CD14-positive monocyte (primary cell): ENCODE measurements at regions not wholly inside any gene's neighbourhood (a gene's known extent, or its start where the extent isn't known, plus 50 kb on each side); places are given as distances from the start of the nearest gene placed in this dataset.

Source experiments
- DNase-seq, 3 donors: peaks; one replicate each; pipeline ENCODE4 v3.0.0-alpha.2; 2011 to 2022
- H2AFZ ChIP-seq: 2 replicates; pipeline ENCODE4 v1.6.0; 2012; ENCODE audit warnings: mild to moderate bottlenecking, low read depth, low read length, inconsistent platforms; ENCODE audit not compliant: insufficient read depth, poor library complexity, severe bottlenecking
- H3K27ac ChIP-seq, 2 donors: 1 replicate in 1 of 2; 2 replicates in 1 of 2; pipeline ENCODE4 v1.5.1; 2012 to 2013; ENCODE audit warnings: low read length in 2 of 2, control low read depth in 1 of 2, inconsistent platforms in 1 of 2, low read depth in 1 of 2, mild to moderate bottlenecking in 1 of 2
- H3K27me3 ChIP-seq, 2 donors: one replicate each; pipeline versions ENCODE4 v1.6.0 to v1.6.1; 2011 to 2013; ENCODE audit warnings: low read length in 2 of 2; ENCODE audit not compliant: control insufficient read depth in 2 of 2, insufficient read depth in 2 of 2
- H3K36me3 ChIP-seq, 2 donors: replicated peaks in 1 of 2; 1 replicate in 1 of 2; 2 replicates in 1 of 2; pipeline versions ENCODE4 v1.5.1 to v1.6.1; 2012 to 2013; ENCODE audit warnings: low read length in 2 of 2, control low read depth in 1 of 2, inconsistent platforms in 1 of 2, mild to moderate bottlenecking in 1 of 2; ENCODE audit not compliant: insufficient read depth in 2 of 2, control insufficient read depth in 1 of 2
- H3K4me1 ChIP-seq, 2 donors: 1 replicate in 1 of 2; 2 replicates in 1 of 2; pipeline versions ENCODE4 v1.5.1 to v1.6.1; 2012 to 2013; ENCODE audit warnings: low read length in 2 of 2, control low read depth in 1 of 2, inconsistent platforms in 1 of 2, mild to moderate bottlenecking in 1 of 2, moderate library complexity in 1 of 2; ENCODE audit not compliant: insufficient read depth in 2 of 2, control insufficient read depth in 1 of 2
- H3K4me2 ChIP-seq: replicated peaks from 2 replicates; pipeline ENCODE3; 2012; ENCODE audit warnings: low read length, moderate library complexity, mild to moderate bottlenecking; ENCODE audit not compliant: poor library complexity, severe bottlenecking; ENCODE audit errors: extremely low read depth
- H3K4me3 ChIP-seq, 3 experiments: fragments of 200-600 bp in 1 of 3; sonication (generic) in 1 of 3; replicated peaks in 1 of 3; 1 replicate in 2 of 3; 2 replicates in 1 of 3; pipeline ENCODE4 v1.5.1; 2011 to 2013; ENCODE audit warnings: low read length in 3 of 3, mild to moderate bottlenecking in 3 of 3, control low read depth in 2 of 3, low read depth in 2 of 3, inconsistent platforms in 1 of 3, moderate library complexity in 1 of 3
- H3K79me2 ChIP-seq: 2 replicates; pipeline ENCODE4 v1.6.0; 2012; ENCODE audit warnings: mild to moderate bottlenecking, control low read depth, inconsistent platforms, low read length, moderate library complexity; ENCODE audit not compliant: insufficient read depth
- H3K9ac ChIP-seq: 2 replicates; pipeline ENCODE4 v1.6.0; 2017; ENCODE audit warnings: low read length, mild to moderate bottlenecking; ENCODE audit not compliant: insufficient read depth, poor library complexity, severe bottlenecking
- H3K9me3 ChIP-seq, 2 donors: replicated peaks in 1 of 2; 1 replicate in 1 of 2; 2 replicates in 1 of 2; pipeline versions ENCODE4 v1.5.1 to v1.6.1; 2012 to 2013; ENCODE audit warnings: low read length in 2 of 2, control low read depth in 1 of 2; ENCODE audit not compliant: control insufficient read depth in 1 of 2, insufficient read depth in 1 of 2
- H4K20me1 ChIP-seq: 2 replicates; pipeline ENCODE4 v1.6.0; 2012; ENCODE audit warnings: mild to moderate bottlenecking, low read length, control low read depth, moderate library complexity; ENCODE audit not compliant: insufficient read depth
- H3K27ac Mint-ChIP-seq, 7 donors: one replicate each; pipeline ENCODE4 v1.8.0; 2020; ENCODE audit warnings: mild to moderate bottlenecking in 7 of 7, mixed read lengths in 7 of 7, moderate library complexity in 6 of 7, inconsistent platforms in 2 of 7
- H3K27me3 Mint-ChIP-seq, 3 donors: one replicate each; pipeline ENCODE4 v1.8.0; 2021 to 2022; ENCODE audit warnings: low read depth in 3 of 3, mild to moderate bottlenecking in 3 of 3, mixed read lengths in 3 of 3, moderate library complexity in 3 of 3, inconsistent platforms in 1 of 3
- H3K36me3 Mint-ChIP-seq, 2 donors: one replicate each; pipeline ENCODE4 v1.8.0; 2020; ENCODE audit warnings: mixed read lengths in 2 of 2, inconsistent platforms in 1 of 2, mild to moderate bottlenecking in 1 of 2
- H3K4me1 Mint-ChIP-seq: one replicate; pipeline ENCODE4 v1.8.0; 2020; ENCODE audit warnings: mild to moderate bottlenecking, mixed read lengths
- H3K4me3 Mint-ChIP-seq, 2 donors: one replicate each; pipeline ENCODE4 v1.8.0; 2020; ENCODE audit warnings: mild to moderate bottlenecking in 2 of 2, mixed read lengths in 2 of 2, moderate library complexity in 1 of 2
- H3K9me3 Mint-ChIP-seq, 7 donors: one replicate each; pipeline ENCODE4 v1.8.0; 2020 to 2022; ENCODE audit warnings: mixed read lengths in 7 of 7, mild to moderate bottlenecking in 6 of 7, moderate library complexity in 6 of 7, inconsistent platforms in 2 of 7
- CTCF ChIP-seq: fragments of 200-600 bp; IDR thresholded peaks from one replicate; pipeline ENCODE4 v1.8.0; 2022; ENCODE audit warnings: antibody characterized with exemption, mild to moderate bottlenecking
- WGBS: methylation state at CpG from one replicate; pipeline ENCODE4 v1.1.5; 2013; ENCODE audit warnings: missing lambda C conversion rate; ENCODE audit not compliant: insufficient coverage; 5-methylcytosine and 5-hydroxymethylcytosine counted together
- intact Hi-C, 2 donors: fragments of 100-400 bp; cut with micrococcal nuclease; formaldehyde crosslinking; loops; one replicate each; pipeline versions ENCODE4 v1.15.0 to v1.15.1; 2023

- H3K4me3 ChIP-seq = no peak overlapping the region
- H3K36me3 Mint-ChIP-seq = no peaks in the 10 kb centered on the region
- no peak overlapping the region for H3K4me3 Mint-ChIP-seq
These were observed 638.2 kb upstream of the MIR17HG start for GRCh38 chr13:90709319-90709718.

GRCh38 chr13:90710164-90710759 lies 637.2 kb upstream of the MIR17HG start:
- no peaks in the 10 kb centered on the region for H3K27me3 ChIP-seq
- Mint-ChIP-seq H3K36me3 (no peaks in the 10 kb centered on the region), H3K4me3 (no peak overlapping the region), H3K4me1 (peaks cover 4% of the 10 kb centered on the region), H3K9me3 (peaks cover 0 to 9% (median 4%) of the 10 kb centered on the region in 7 donors), H3K27me3 (no peaks in the 10 kb centered on the region), H3K27ac (no peak overlapping the region)
- H4K20me1 ChIP-seq = no peaks in the 10 kb centered on the region
- TF ChIP-seq CTCF = no peak
- no peak overlapping the region for H2AFZ ChIP-seq
- peaks cover 0 to 4% of the 10 kb centered on the region in 2 donors for H3K9me3 ChIP-seq
- H3K4me2 ChIP-seq = no peak overlapping the region
- no CpG with 5 or more reads among the region's 5 CpGs for WGBS
- no peak for DNase-seq
- intact Hi-C loops = no loop called here
- no peaks in the 10 kb centered on the region for H3K79me2 ChIP-seq
- peaks cover 0 to 4% of the 10 kb centered on the region in 2 donors for H3K4me1 ChIP-seq
- H3K4me3 ChIP-seq = no peak overlapping the region
- no peaks in the 10 kb centered on the region for H3K36me3 ChIP-seq
- H3K9ac ChIP-seq = no peak overlapping the region
- no peak overlapping the region for H3K27ac ChIP-seq

More at GRCh38 chr13:90709319-90709718, 638.2 kb upstream of the MIR17HG start:
- no peaks in the 10 kb centered on the region for H3K27me3 Mint-ChIP-seq
- peaks cover 0 to 4% of the 10 kb centered on the region in 2 donors for H3K4me1 ChIP-seq
- peaks cover 0 to 4% of the 10 kb centered on the region in 2 donors for H3K9me3 ChIP-seq
- peaks cover 2 to 12% (median 5%) of the 10 kb centered on the region in 7 donors for H3K9me3 Mint-ChIP-seq
- no peaks in the 10 kb centered on the region for H4K20me1 ChIP-seq
- no peak for DNase-seq
- TF ChIP-seq CTCF = no peak
- H3K79me2 ChIP-seq = no peaks in the 10 kb centered on the region
- no peak overlapping the region for H3K27ac Mint-ChIP-seq
- no peaks in the 10 kb centered on the region for H3K27me3 ChIP-seq
- no peak overlapping the region for H3K27ac ChIP-seq
- no peak overlapping the region for H2AFZ ChIP-seq
- no CpG with 5 or more reads among the region's 1 CpG for WGBS
- intact Hi-C loops = no loop called here
- no peak overlapping the region for H3K9ac ChIP-seq
- H3K36me3 ChIP-seq = no peaks in the 10 kb centered on the region
- H3K4me1 Mint-ChIP-seq = peaks cover 4% of the 10 kb centered on the region
- no peak overlapping the region for H3K4me2 ChIP-seq
